Panc1 (cell line): ENCODE measurements at regions not wholly inside any gene's neighbourhood (a gene's known extent, or its start where the extent isn't known, plus 50 kb on each side); places are given as distances from the start of the nearest gene placed in this dataset.

Experiments
- ATAC-seq: fragments of 200-7000 bp; cut with Tn5 transposase; 2 replicates; pipeline ENCODE4 v1.9.1; 2020; ENCODE audit warnings: mild to moderate bottlenecking, moderate library complexity
- BruUV-seq: library from RNA; stranded (reverse); fragments of 400-500 nt; replicated peaks from 2 replicates; lab custom pipeline; 2021; lab: Mats Ljungman, UMichigan
- CTCF ChIA-PET: fragments of 300-600 bp; sonication (Branson Sonifier 250); formaldehyde crosslinking; loops from one replicate; lab custom pipeline; 2022; ENCODE audit warnings: antibody characterized with exemption; lab: Charles Lee
- POLR2A ChIA-PET: fragments of 300-600 bp; sonication (Branson Sonifier 250); formaldehyde crosslinking; loops from one replicate; lab custom pipeline; 2022; ENCODE audit warnings: antibody characterized with exemption; lab: Charles Lee
- DNase-seq: peaks from one replicate; pipeline ENCODE4 v3.0.0-alpha.2; 2010; ENCODE audit warnings: low read depth, low spot score
- H3K27ac ChIP-seq: 2 replicates; pipeline ENCODE4 v1.5.1; 2011; ENCODE audit warnings: mild to moderate bottlenecking, low read length, inconsistent platforms
- H3K27me3 ChIP-seq: fragments of 200-500 bp; sonication (Bioruptor generic); 2 replicates; pipeline ENCODE4 v1.6.0; 2014; ENCODE audit warnings: low read length, inconsistent platforms; ENCODE audit not compliant: control insufficient read depth, insufficient read depth
- H3K36me3 ChIP-seq: fragments of 200-500 bp; sonication (Bioruptor generic); 2 replicates; pipeline ENCODE4 v1.5.1; 2014; ENCODE audit warnings: inconsistent platforms, mild to moderate bottlenecking, low read length, moderate library complexity; ENCODE audit not compliant: control insufficient read depth, insufficient read depth
- H3K4me1 ChIP-seq: 2 replicates; pipeline ENCODE4 v1.5.1; 2011; ENCODE audit warnings: inconsistent platforms, mild to moderate bottlenecking, low read length, moderate library complexity; ENCODE audit not compliant: control insufficient read depth, insufficient read depth
- H3K4me3 ChIP-seq, 2 experiments: 2 replicates each; pipeline ENCODE4 v1.5.1; 2011 to 2012; ENCODE audit warnings: low read depth in 2 of 2, low read length in 2 of 2, mild to moderate bottlenecking in 2 of 2, inconsistent platforms in 1 of 2, moderate library complexity in 1 of 2
- H3K9me3 ChIP-seq: fragments of 200-500 bp; sonication (Bioruptor generic); 2 replicates; pipeline ENCODE4 v1.5.1; 2014; ENCODE audit warnings: low read depth, mild to moderate bottlenecking, inconsistent platforms, low read length, moderate library complexity; ENCODE audit not compliant: control insufficient read depth, insufficient read depth
- CTCF ChIP-seq: fragments of 450-650 bp; IDR thresholded peaks from 2 replicates; pipeline ENCODE4 v1.5.1; 2017; ENCODE audit warnings: mild to moderate bottlenecking
- POLR2AphosphoS5 ChIP-seq: IDR thresholded peaks from 2 replicates; pipeline ENCODE4 v1.6.1; 2012; ENCODE audit warnings: mild to moderate bottlenecking, low read depth, low read length, moderate library complexity
- REST ChIP-seq, 2 experiments: IDR thresholded peaks; 2 replicates each; pipeline ENCODE4 v1.6.1; 2011 to 2012; ENCODE audit warnings: low read depth in 2 of 2, control low read depth in 1 of 2, low read length in 1 of 2, mild to moderate bottlenecking in 1 of 2, moderate library complexity in 1 of 2; ENCODE audit not compliant: insufficient read depth in 1 of 2
- SIN3A ChIP-seq: IDR thresholded peaks from 2 replicates; pipeline ENCODE4 v1.6.1; 2012; ENCODE audit warnings: low read depth, mild to moderate bottlenecking, low read length, moderate library complexity, borderline replicate concordance; ENCODE audit not compliant: insufficient read depth
- TCF7L2 ChIP-seq: IDR thresholded peaks from 2 replicates; pipeline ENCODE4 v1.6.1; 2011; ENCODE audit warnings: mild to moderate bottlenecking, low read depth, low read length, inconsistent platforms
- in situ Hi-C: cut with HindIII; loops from 2 replicates; pipeline ENCODE4 v1.10.0; 2016; ENCODE audit warnings: low sequenced_read_pairs, low pct_unique_long_range_greater_than_20kb
- intact Hi-C: fragments of 100-400 bp; cut with micrococcal nuclease; formaldehyde crosslinking; loops from one replicate; pipeline ENCODE4 v1.10.0; 2022; ENCODE audit not compliant: unreplicated experiment

- H3K4me1 ChIP-seq: no peaks in the 10 kb centered on the region
- POLR2A ChIA-PET: interaction anchor here (0.6 kb wide), 1 partner anchor 1687 kb away, joined by 3 read pairs; no protein-coding TSS in a partner anchor
- no peak overlapping the region for H3K4me3 ChIP-seq
- intact Hi-C loops: no loop called here
- no peak for TF ChIP-seq SIN3A
- TF ChIP-seq REST (IDR thresholded peaks at IDR 0.05; ENCODE audit: insufficient read depth in 1 of 2, low read depth in 2 of 2, low read length in 1 of 2): no peak
- no peak for TF ChIP-seq POLR2AphosphoS5
- TF ChIP-seq CTCF: no peak
- no TSS peak for BruUV-seq
- CTCF ChIA-PET: no interaction called here
- ATAC-seq (no peak), DNase-seq (no peak)
- H3K36me3 ChIP-seq: no peaks in the 10 kb centered on the region
- no peaks in the 10 kb centered on the region for H3K27me3 ChIP-seq
- no peak overlapping the region for H3K27ac ChIP-seq
- no peaks in the 10 kb centered on the region for H3K9me3 ChIP-seq
- in situ Hi-C loops: no loop called here
These were observed 374.2 kb upstream of the ZP4 start for GRCh38 chr1:238264951-238265350.

GRCh38 chr1:238258510-238258909, 367.8 kb upstream of the ZP4 start:
- ChIA-PET CTCF (no interaction called here), POLR2A (no interaction called here)
- in situ Hi-C loops (no loop called here), intact Hi-C loops (no loop called here)
- Histone ChIP-seq H3K4me3 (no peak overlapping the region), H3K36me3 (no peaks in the 10 kb centered on the region), H3K27ac (no peak overlapping the region), H3K9me3 (no peaks in the 10 kb centered on the region), H3K27me3 (no peaks in the 10 kb centered on the region), H3K4me1 (no peaks in the 10 kb centered on the region)
- no peak for TF ChIP-seq CTCF
- TF ChIP-seq REST (IDR thresholded peaks at IDR 0.05; ENCODE audit: insufficient read depth in 1 of 2, low read depth in 2 of 2, low read length in 1 of 2): no peak
- TF ChIP-seq POLR2AphosphoS5: no peak
- TF ChIP-seq TCF7L2: no peak
- TF ChIP-seq SIN3A: no peak
- no TSS peak for BruUV-seq
- DNase-seq (no peak), ATAC-seq (no peak)
